Thyroid gland (tissue), 4 donors: ENCODE measurements at regions not wholly inside any gene's neighbourhood (a gene's known extent, or its start where the extent isn't known, plus 50 kb on each side); places are given as distances from the start of the nearest gene placed in this dataset.

Experiments
- CTCF ChIP-seq, 6 experiments: fragments of 200-600 bp in 3 of 6; fragments of 450-650 bp in 3 of 6; sonication (generic) in 3 of 6; IDR thresholded peaks; one replicate each; pipeline ENCODE4 v1.5.1; 2016 to 2019; ENCODE audit warnings: antibody characterized with exemption in 6 of 6, mild to moderate bottlenecking in 2 of 6, inconsistent platforms in 1 of 6, moderate library complexity in 1 of 6
- POLR2A ChIP-seq, 2 donors: fragments of 450-650 bp; IDR thresholded peaks; one replicate each; pipeline ENCODE4 v1.6.1; 2017; ENCODE audit warnings: antibody characterized with exemption in 2 of 2, mild to moderate bottlenecking in 2 of 2, moderate library complexity in 1 of 2

DNA sequence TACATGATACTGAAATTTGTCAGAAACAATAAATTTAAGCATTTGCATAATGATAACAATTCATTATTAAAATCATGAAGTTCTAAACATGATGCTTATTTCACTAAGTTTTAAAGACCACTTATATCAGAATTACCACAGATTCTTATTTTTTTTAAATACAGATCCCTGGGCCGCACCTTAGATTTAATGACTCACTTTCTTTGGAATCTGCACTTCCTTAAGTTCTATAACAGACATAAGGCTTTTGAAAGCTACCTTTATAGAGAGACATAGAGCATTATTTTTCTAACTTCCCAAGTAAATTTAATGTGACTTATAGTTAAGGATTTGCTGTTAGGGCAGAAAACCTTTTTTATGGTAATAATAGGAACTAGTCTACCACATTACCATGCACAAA, 214.9 kb downstream of the IPMK start:
- no peak for TF ChIP-seq CTCF (IDR thresholded peaks at IDR 0.05)
- no peak for TF ChIP-seq POLR2A (IDR thresholded peaks at IDR 0.05)
